Spleen (tissue), 7 donors: ENCODE measurements at regions not wholly inside any gene's neighbourhood (a gene's known extent, or its start where the extent isn't known, plus 50 kb on each side); places are given as distances from the start of the nearest gene placed in this dataset.

Source experiments
- CTCF ChIP-seq, 11 experiments: fragments of 200-600 bp in 7 of 11; fragments of 450-650 bp in 4 of 11; sonication (generic) in 4 of 11; IDR thresholded peaks in 8 of 11; conservative IDR thresholded peaks in 3 of 11; 1 replicate in 7 of 11; 2 replicates in 4 of 11; pipeline versions ENCODE4 v1.4.0 to v1.8.0; 2016 to 2021; ENCODE audit warnings: antibody characterized with exemption in 11 of 11, inconsistent platforms in 4 of 11, mild to moderate bottlenecking in 1 of 11
- POLR2A ChIP-seq, 3 donors: fragments of 450-650 bp; IDR thresholded peaks; one replicate each; pipeline ENCODE4 v1.5.1; 2017; ENCODE audit warnings: antibody characterized with exemption in 3 of 3, mild to moderate bottlenecking in 1 of 3
- POLR2AphosphoS5 ChIP-seq, 3 donors: sonication (generic); formaldehyde crosslinking; IDR thresholded peaks; one replicate each; pipeline ENCODE4 v1.5.1; 2017; ENCODE audit warnings: antibody characterized with exemption in 3 of 3
- donor health status: DM: no; HTN: no; CAD: no; lungs with moderate emphysema.
- donor health status: DM: no; HTN: no; CAD: no.
- donor health status: DM: no; HTN: no; CAD: no.

- TF ChIP-seq CTCF (IDR thresholded peaks at IDR 0.05 in 8 of 11, conservative IDR thresholded peaks at IDR 0.05 in 3 of 11) (no peak), POLR2AphosphoS5 (IDR thresholded peaks at IDR 0.05) (no peak), POLR2A (IDR thresholded peaks at IDR 0.05) (no peak)
These were observed 654.3 kb downstream of the ANXA1 start for GRCh38 chr9:73805853-73806458.
